ENCODE measurements at regions not wholly inside any gene's neighbourhood (a gene's known extent, or its start where the extent isn't known, plus 50 kb on each side); places are given as distances from the start of the nearest gene placed in this dataset.

DNA sequence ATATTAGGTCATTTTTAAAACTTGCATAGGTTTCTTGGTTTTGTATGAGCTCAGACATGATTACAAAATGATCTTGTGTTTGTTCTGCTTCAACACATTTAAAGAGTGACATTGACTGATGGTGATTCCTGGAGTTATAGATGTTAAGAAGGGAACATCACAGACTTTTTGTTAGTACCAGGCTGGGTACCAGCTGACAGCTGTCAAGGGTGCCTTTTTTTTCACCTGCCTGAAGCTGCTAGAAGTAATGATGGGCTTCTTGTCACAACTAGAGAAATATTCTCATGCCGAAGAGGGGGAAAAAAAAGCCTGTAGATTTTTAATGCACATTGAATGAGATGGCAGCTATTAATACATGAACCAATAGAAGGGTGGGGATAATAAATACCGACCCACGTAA, 226.6 kb upstream of the TRAM1L1 start:
- no peak overlapping the region for H3K4me3 ChIP-seq (ENCODE audit: low read length)
- no peak for DNase-seq (ENCODE audit: low read depth)
- TF ChIP-seq, protein P1, sequence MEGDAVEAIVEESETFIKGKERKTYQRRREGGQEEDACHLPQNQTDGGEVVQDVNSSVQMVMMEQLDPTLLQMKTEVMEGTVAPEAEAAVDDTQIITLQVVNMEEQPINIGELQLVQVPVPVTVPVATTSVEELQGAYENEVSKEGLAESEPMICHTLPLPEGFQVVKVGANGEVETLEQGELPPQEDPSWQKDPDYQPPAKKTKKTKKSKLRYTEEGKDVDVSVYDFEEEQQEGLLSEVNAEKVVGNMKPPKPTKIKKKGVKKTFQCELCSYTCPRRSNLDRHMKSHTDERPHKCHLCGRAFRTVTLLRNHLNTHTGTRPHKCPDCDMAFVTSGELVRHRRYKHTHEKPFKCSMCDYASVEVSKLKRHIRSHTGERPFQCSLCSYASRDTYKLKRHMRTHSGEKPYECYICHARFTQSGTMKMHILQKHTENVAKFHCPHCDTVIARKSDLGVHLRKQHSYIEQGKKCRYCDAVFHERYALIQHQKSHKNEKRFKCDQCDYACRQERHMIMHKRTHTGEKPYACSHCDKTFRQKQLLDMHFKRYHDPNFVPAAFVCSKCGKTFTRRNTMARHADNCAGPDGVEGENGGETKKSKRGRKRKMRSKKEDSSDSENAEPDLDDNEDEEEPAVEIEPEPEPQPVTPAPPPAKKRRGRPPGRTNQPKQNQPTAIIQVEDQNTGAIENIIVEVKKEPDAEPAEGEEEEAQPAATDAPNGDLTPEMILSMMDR (conservative IDR thresholded peaks at IDR 0.05; ENCODE audit: low read length) = no peak

DNA sequence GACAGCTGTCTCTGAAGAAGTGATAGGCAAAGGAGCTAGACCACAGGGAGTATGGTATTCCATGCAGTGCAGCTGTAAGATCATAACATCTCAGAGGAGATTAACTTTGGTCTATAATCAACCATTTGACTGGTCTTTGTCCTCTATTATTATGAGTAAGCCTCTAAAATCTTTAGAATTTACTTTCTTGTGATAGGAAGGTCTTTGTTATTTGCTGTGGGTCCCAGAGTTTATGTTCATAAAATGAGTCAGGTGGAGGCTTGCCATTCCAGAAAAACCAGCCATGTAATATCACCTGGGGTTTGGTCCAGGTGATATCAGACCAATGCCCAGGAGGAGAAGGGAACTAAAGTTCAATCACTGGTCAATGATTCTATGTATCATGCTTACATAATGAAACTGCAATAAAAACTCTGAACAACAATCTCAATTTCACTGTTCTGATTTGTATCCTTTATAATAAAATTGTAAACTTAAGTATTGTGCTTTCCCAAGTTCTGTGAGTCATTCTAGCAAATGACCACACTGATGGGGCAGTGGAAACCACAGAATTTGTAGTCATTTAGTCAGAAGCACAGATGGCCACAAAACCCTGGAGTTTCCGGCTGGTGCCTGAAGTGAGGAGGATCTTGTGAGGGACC, 239.6 kb upstream of the TRAM1L1 start:
- TF ChIP-seq, protein P1 (conservative IDR thresholded peaks at IDR 0.05; ENCODE audit: low read length) = no peak
- H3K4me3 ChIP-seq (ENCODE audit: low read length) = no peak overlapping the region
- no peak for DNase-seq (ENCODE audit: low read depth)

DNA sequence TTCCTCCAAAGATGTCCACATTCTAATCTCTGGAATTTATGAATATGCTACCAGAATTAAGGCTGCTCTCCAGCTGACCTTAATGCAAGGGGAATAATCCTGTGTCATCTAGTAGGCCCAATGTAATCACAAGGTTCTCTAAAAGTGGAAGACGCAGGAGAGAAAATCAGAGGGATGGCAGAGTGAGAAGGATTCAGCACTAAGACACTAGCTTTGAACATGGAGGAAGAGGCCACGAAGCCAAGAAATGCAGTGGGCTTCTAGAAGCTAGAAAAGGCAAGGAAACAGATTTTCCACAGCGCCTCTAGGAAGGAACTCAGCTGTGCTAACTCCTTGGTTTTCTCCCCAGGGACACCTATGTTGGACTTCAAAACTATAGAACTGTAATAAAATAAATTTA, 240.7 kb upstream of the TRAM1L1 start:
- TF ChIP-seq, protein P1 (conservative IDR thresholded peaks at IDR 0.05; ENCODE audit: low read length) = no peak
- DNase-seq (ENCODE audit: low read depth) = no peak
- no peak overlapping the region for H3K4me3 ChIP-seq (ENCODE audit: low read length)

DNA sequence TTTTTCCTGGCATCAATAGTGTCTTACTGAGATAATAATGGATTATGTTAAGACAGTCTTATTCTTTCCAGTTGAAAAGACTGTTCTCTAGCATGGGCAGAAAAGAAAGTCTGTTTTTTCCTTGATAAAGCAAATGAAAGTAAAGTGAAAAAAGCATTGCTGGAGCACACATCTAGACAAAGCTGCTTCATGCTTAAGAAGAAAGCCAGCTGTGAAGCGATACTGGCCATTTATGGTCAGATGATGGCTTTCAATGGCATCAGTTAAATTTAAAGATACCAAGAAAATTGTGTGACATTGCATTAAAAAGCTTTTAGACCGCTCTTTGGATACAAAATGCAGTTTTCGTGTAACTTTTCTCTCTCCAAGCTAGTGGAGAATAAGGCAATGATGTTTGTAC, 242.1 kb upstream of the TRAM1L1 start:
- no peak for DNase-seq (ENCODE audit: low read depth)
- TF ChIP-seq, protein P1 (conservative IDR thresholded peaks at IDR 0.05; ENCODE audit: low read length) = no peak
- no peak overlapping the region for H3K4me3 ChIP-seq (ENCODE audit: low read length)

DNA sequence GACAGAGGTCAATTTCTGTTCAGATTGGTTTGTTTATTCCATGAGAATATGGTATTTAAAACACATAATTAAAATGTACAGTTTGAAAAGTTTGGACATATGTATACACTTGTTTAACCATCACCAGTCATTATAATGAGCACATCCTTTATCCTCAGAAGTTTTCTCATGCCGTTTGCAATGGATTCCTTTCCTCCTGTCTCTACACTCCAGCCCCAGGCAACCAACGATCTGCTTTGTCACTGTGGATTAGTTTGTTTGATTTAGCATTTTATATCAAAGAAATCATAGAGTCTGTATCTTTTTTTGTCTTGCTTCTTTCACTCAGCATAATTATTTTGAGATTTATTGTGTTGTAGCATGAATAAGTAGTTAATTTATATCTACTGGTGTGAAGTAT, 243.0 kb upstream of the TRAM1L1 start:
- no peak for DNase-seq (ENCODE audit: low read depth)
- TF ChIP-seq, protein P1 (conservative IDR thresholded peaks at IDR 0.05; ENCODE audit: low read length) = no peak
- H3K4me3 ChIP-seq (ENCODE audit: low read length) = no peak overlapping the region

DNA sequence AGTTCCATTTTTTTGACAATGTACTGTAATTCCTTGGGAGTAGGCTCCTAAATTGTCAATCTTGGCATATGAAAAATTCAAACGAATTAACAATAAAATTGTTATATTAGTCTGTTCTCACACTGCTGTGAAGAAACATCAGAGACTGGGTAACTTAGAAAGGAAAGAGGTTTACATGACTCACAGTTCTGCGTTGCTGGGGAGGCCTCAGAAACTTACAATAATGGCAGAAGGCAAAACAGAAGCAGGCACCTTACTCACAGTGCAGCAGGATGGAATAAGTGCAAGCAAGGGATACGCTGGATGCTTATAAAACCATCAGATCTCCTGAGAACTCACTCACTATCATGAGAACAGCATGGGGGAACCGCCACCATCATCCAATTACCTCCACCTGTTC, 246.4 kb upstream of the TRAM1L1 start:
- TF ChIP-seq, protein P1 (conservative IDR thresholded peaks at IDR 0.05; ENCODE audit: low read length) = no peak
- DNase-seq (ENCODE audit: low read depth) = no peak
- H3K4me3 ChIP-seq (ENCODE audit: low read length) = no peak overlapping the region

DNA sequence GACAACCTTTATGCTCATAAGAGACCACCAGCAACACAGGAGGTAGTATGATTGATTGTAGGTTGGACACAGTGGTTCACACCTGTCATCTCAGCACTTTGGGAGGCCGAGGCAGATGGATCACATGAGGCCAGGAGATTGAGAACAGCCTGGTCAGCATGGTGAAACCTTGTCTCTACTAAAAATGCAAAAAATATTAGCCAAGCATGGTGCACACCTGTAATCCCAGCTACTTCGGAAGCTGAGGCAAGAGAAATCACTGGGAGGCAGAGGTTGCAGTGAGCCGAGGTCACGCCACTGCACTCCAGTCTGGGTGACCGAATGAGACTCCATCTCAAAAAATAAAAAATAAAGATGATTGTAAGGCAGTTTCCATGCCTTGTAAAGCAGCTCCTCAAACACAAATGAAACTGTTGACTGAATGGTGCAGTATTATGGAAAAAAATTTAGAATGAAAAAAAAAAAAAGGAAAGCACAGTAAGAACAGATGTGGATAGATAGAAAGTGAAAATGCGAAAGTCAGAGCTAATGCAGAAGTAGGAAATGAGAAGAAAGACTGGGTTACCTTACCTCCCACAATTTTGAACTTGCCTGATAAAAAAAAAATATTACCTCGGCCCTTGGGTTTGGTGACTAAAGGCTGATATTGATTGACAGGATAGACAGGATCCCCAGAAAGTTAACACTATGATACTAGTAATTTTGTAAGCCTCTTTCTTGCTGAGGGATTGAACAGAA, 249.2 kb upstream of the TRAM1L1 start:
- TF ChIP-seq, protein P1 (conservative IDR thresholded peaks at IDR 0.05; ENCODE audit: low read length) = no peak
- DNase-seq (ENCODE audit: low read depth) = no peak

More for the DNA sequence above, 249.2 kb upstream of the TRAM1L1 start:
- H3K4me3 ChIP-seq (ENCODE audit: low read length) = no peak overlapping the region
